ENCODE measurements at regions not wholly inside any gene's neighbourhood (a gene's known extent, or its start where the extent isn't known, plus 50 kb on each side); places are given as distances from the start of the nearest gene placed in this dataset.

GRCh38 chr3:86239946-86240345 is 751.0 kb downstream of the VGLL3 start:
- H3K4me3 ChIP-seq (replicated peaks in 1 of 4; ENCODE audit: control extremely low read depth in 1 of 4, insufficient read depth in 1 of 4, low read depth in 3 of 4, low read length in 4 of 4), result no peak overlapping the region
- H3K27me3 ChIP-seq (ENCODE audit: control insufficient read depth, insufficient read depth, low read length), result no peaks in the 10 kb centered on the region
- H3K27ac ChIP-seq (ENCODE audit: insufficient read depth, low read length), result no peak overlapping the region
- DNase-seq (ENCODE audit: low read depth in 2 of 2), result no peak
- no peaks in the 10 kb centered on the region for H3K9me3 ChIP-seq (ENCODE audit: control insufficient read depth, insufficient read depth, low read depth, low read length)
- no peaks in the 10 kb centered on the region for H4K20me1 ChIP-seq (ENCODE audit: control insufficient read depth, extremely low read depth, insufficient read depth, low read length)
- H3K36me3 ChIP-seq (ENCODE audit: control insufficient read depth, insufficient read depth, low read length), result no peaks in the 10 kb centered on the region
- TF ChIP-seq CTCF (conservative IDR thresholded peaks at IDR 0.05 in 1 of 2, IDR thresholded peaks at IDR 0.05 in 1 of 2; ENCODE audit: low read depth in 1 of 2, low read length in 2 of 2), result no peak
- TF ChIP-seq EZH2 (IDR thresholded peaks at IDR 0.05; ENCODE audit: low read length, missing control alignments), result no peak
- no peaks in the 10 kb centered on the region for H3K4me1 ChIP-seq (ENCODE audit: control insufficient read depth, extremely low read depth, insufficient read depth, low read length)
- no peak overlapping the region for H3K4me2 ChIP-seq (ENCODE audit: extremely low read depth, insufficient read depth, low read length)
- no peak overlapping the region for H3K9ac ChIP-seq (ENCODE audit: insufficient read depth, low read length)
- H2AFZ ChIP-seq (ENCODE audit: low read length), result no peak overlapping the region
- no peaks in the 10 kb centered on the region for H3K79me2 ChIP-seq (ENCODE audit: control insufficient read depth, insufficient read depth, low read length)

GRCh38 chr3:86234506-86235254 is 756.3 kb downstream of the VGLL3 start:
- H3K79me2 ChIP-seq (ENCODE audit: control insufficient read depth, insufficient read depth, low read length), result no peaks in the 10 kb centered on the region
- no peak for DNase-seq (ENCODE audit: low read depth in 2 of 2)
- no peaks in the 10 kb centered on the region for H3K36me3 ChIP-seq (ENCODE audit: control insufficient read depth, insufficient read depth, low read length)
- no peak overlapping the region for H3K9ac ChIP-seq (ENCODE audit: insufficient read depth, low read length)
- TF ChIP-seq CTCF (conservative IDR thresholded peaks at IDR 0.05 in 1 of 2, IDR thresholded peaks at IDR 0.05 in 1 of 2; ENCODE audit: low read depth in 1 of 2, low read length in 2 of 2) (no peak), EZH2 (IDR thresholded peaks at IDR 0.05; ENCODE audit: low read length, missing control alignments) (no peak)
- H3K27ac ChIP-seq (ENCODE audit: insufficient read depth, low read length), result no peak overlapping the region
- H3K4me2 ChIP-seq (ENCODE audit: extremely low read depth, insufficient read depth, low read length), result no peak overlapping the region
- no peaks in the 10 kb centered on the region for H3K4me1 ChIP-seq (ENCODE audit: control insufficient read depth, extremely low read depth, insufficient read depth, low read length)
- no peak overlapping the region for H2AFZ ChIP-seq (ENCODE audit: low read length)
- no peak overlapping the region for H3K4me3 ChIP-seq (replicated peaks in 1 of 4; ENCODE audit: control extremely low read depth in 1 of 4, insufficient read depth in 1 of 4, low read depth in 3 of 4, low read length in 4 of 4)
- no peaks in the 10 kb centered on the region for H3K27me3 ChIP-seq (ENCODE audit: control insufficient read depth, insufficient read depth, low read length)
- H3K9me3 ChIP-seq (ENCODE audit: control insufficient read depth, insufficient read depth, low read depth, low read length), result no peaks in the 10 kb centered on the region
- no peaks in the 10 kb centered on the region for H4K20me1 ChIP-seq (ENCODE audit: control insufficient read depth, extremely low read depth, insufficient read depth, low read length)

GRCh38 chr3:86230762-86231161 is 760.2 kb downstream of the VGLL3 start:
- Histone ChIP-seq H3K4me1 (ENCODE audit: control insufficient read depth, extremely low read depth, insufficient read depth, low read length) (no peaks in the 10 kb centered on the region), H3K4me3 (replicated peaks in 1 of 4; ENCODE audit: control extremely low read depth in 1 of 4, insufficient read depth in 1 of 4, low read depth in 3 of 4, low read length in 4 of 4) (no peak overlapping the region), H3K36me3 (ENCODE audit: control insufficient read depth, insufficient read depth, low read length) (no peaks in the 10 kb centered on the region), H2AFZ (ENCODE audit: low read length) (no peak overlapping the region), H3K9me3 (ENCODE audit: control insufficient read depth, insufficient read depth, low read depth, low read length) (no peaks in the 10 kb centered on the region), H4K20me1 (ENCODE audit: control insufficient read depth, extremely low read depth, insufficient read depth, low read length) (no peaks in the 10 kb centered on the region), H3K4me2 (ENCODE audit: extremely low read depth, insufficient read depth, low read length) (no peak overlapping the region), H3K27me3 (ENCODE audit: control insufficient read depth, insufficient read depth, low read length) (no peaks in the 10 kb centered on the region), H3K9ac (ENCODE audit: insufficient read depth, low read length) (no peak overlapping the region), H3K27ac (ENCODE audit: insufficient read depth, low read length) (no peak overlapping the region), H3K79me2 (ENCODE audit: control insufficient read depth, insufficient read depth, low read length) (no peaks in the 10 kb centered on the region)
- no peak for DNase-seq (ENCODE audit: low read depth in 2 of 2)
- no peak for TF ChIP-seq CTCF (conservative IDR thresholded peaks at IDR 0.05 in 1 of 2, IDR thresholded peaks at IDR 0.05 in 1 of 2; ENCODE audit: low read depth in 1 of 2, low read length in 2 of 2)
